GM23248 (cell line): ENCODE measurements at regions not wholly inside any gene's neighbourhood (a gene's known extent, or its start where the extent isn't known, plus 50 kb on each side); places are given as distances from the start of the nearest gene placed in this dataset.

ENCODE experiments used
- EZH2 ChIP-seq: fragments of 200-600 bp; sonication (generic); IDR thresholded peaks from 2 replicates; pipeline ENCODE4 v1.6.1; 2018; ENCODE audit warnings: antibody characterized with exemption, mild to moderate bottlenecking; ENCODE audit not compliant: insufficient read depth, poor library complexity, severe bottlenecking
- EZH2phosphoT487 ChIP-seq: fragments of 200-600 bp; sonication (generic); IDR thresholded peaks from 2 replicates; pipeline ENCODE4 v1.6.1; 2018; ENCODE audit warnings: antibody characterized with exemption, moderate library complexity, mild to moderate bottlenecking, low read depth; ENCODE audit not compliant: insufficient read depth

- no peak for TF ChIP-seq EZH2phosphoT487
- TF ChIP-seq EZH2 = no peak
Measured at GRCh38 chr2:67066782-67067181, 330.4 kb upstream of the ETAA1 start.
